ENCODE measurements at regions not wholly inside any gene's neighbourhood (a gene's known extent, or its start where the extent isn't known, plus 50 kb on each side); places are given as distances from the start of the nearest gene placed in this dataset.

GRCh38 chr2:18105929-18106328 lies 227.5 kb downstream of the KCNS3 start:
- TF ChIP-seq CTCF (IDR thresholded peaks at IDR 0.05; ENCODE audit: low read depth, low read length) = no peak
- no peak overlapping the region for H3K4me3 ChIP-seq (ENCODE audit: low read depth, low read length)

GRCh38 chr2:18104595-18105224 lies 226.2 kb downstream of the KCNS3 start:
- H3K4me3 ChIP-seq (ENCODE audit: low read depth, low read length) = no peak overlapping the region
- no peak for TF ChIP-seq CTCF (IDR thresholded peaks at IDR 0.05; ENCODE audit: low read depth, low read length)

- TF ChIP-seq CTCF (IDR thresholded peaks at IDR 0.05; ENCODE audit: low read depth, low read length) = no peak
- no peak overlapping the region for H3K4me3 ChIP-seq (ENCODE audit: low read depth, low read length)
These were observed 218.5 kb downstream of the KCNS3 start for GRCh38 chr2:18096836-18097405.

- H3K4me3 ChIP-seq (ENCODE audit: low read depth, low read length) = no peak overlapping the region
- TF ChIP-seq CTCF (IDR thresholded peaks at IDR 0.05; ENCODE audit: low read depth, low read length) = no peak
These were observed 215.8 kb downstream of the KCNS3 start for GRCh38 chr2:18094277-18094676.

- H3K4me3 ChIP-seq (ENCODE audit: low read depth, low read length) = no peak overlapping the region
- TF ChIP-seq CTCF (IDR thresholded peaks at IDR 0.05; ENCODE audit: low read depth, low read length) = no peak
These were observed 214.7 kb downstream of the KCNS3 start for GRCh38 chr2:18093196-18093595.

- TF ChIP-seq CTCF (IDR thresholded peaks at IDR 0.05; ENCODE audit: low read depth, low read length) = no peak
- no peak overlapping the region for H3K4me3 ChIP-seq (ENCODE audit: low read depth, low read length)
These were observed 214.3 kb downstream of the KCNS3 start for GRCh38 chr2:18092760-18093159.

GRCh38 chr2:18085593-18085992 lies 207.1 kb downstream of the KCNS3 start:
- H3K4me3 ChIP-seq (ENCODE audit: low read depth, low read length) = no peak overlapping the region
- no peak for TF ChIP-seq CTCF (IDR thresholded peaks at IDR 0.05; ENCODE audit: low read depth, low read length)
